ENCODE measurements at regions not wholly inside any gene's neighbourhood (a gene's known extent, or its start where the extent isn't known, plus 50 kb on each side); places are given as distances from the start of the nearest gene placed in this dataset.

- no peak for ATAC-seq
Observed at GRCh38 chr5:112614986-112615385, 122.7 kb upstream of the APC start.

More at GRCh38 chr5:112614986-112615385, 122.7 kb upstream of the APC start:
- H3K27ac Mint-ChIP-seq: no peak overlapping the region
- Histone ChIP-seq H2AFZ (no peak overlapping the region), H3F3A (replicated peaks; ENCODE audit: low read depth) (no peaks in the 10 kb centered on the region), H4K20me1 (replicated peaks; ENCODE audit: insufficient read depth) (no peaks in the 10 kb centered on the region), H3K4me3 (no peak overlapping the region), H3K27me3 (ENCODE audit: insufficient read depth) (no peaks in the 10 kb centered on the region), H3K4me2 (no peak overlapping the region), H3K79me2 (replicated peaks; ENCODE audit: insufficient read depth) (no peaks in the 10 kb centered on the region), H3K9me2 (ENCODE audit: insufficient read depth) (no peaks in the 10 kb centered on the region), H3K36me3 (ENCODE audit: insufficient read depth) (no peaks in the 10 kb centered on the region), H3K4me1 (ENCODE audit: insufficient read depth) (no peaks in the 10 kb centered on the region), H3K27ac (ENCODE audit: low read depth) (no peak overlapping the region)
- DNase-seq (ENCODE audit: low spot score): no peak
- H3K27me3 Mint-ChIP-seq (ENCODE audit: insufficient read depth, low read depth, poor library complexity): no peaks in the 10 kb centered on the region
- TF ChIP-seq REST (IDR thresholded peaks at IDR 0.05; ENCODE audit: unreplicated experiment) (no peak), JUNB (IDR thresholded peaks at IDR 0.05; ENCODE audit: unreplicated experiment) (no peak), NANOG (IDR thresholded peaks at IDR 0.05; ENCODE audit: borderline replicate concordance) (no peak), ZNF114 (CRISPR knock-in tag; IDR thresholded peaks at IDR 0.05) (no peak), POLR2AphosphoS5 (IDR thresholded peaks at IDR 0.05; ENCODE audit: low read depth) (no peak), STAT1 (IDR thresholded peaks at IDR 0.05; ENCODE audit: unreplicated experiment) (no peak), EZH2phosphoT487 (IDR thresholded peaks at IDR 0.05; ENCODE audit: unreplicated experiment) (no peak), CTCF (conservative IDR thresholded peaks at IDR 0.05; ENCODE audit: low read depth in 2 of 2) (no peak), CREB1 (CRISPR knock-in tag; IDR thresholded peaks at IDR 0.05; ENCODE audit: low read depth) (no peak), ETS1 (IDR thresholded peaks at IDR 0.05) (no peak), ZNF331 (CRISPR knock-in tag; IDR thresholded peaks at IDR 0.05; ENCODE audit: low read depth) (no peak), EZH2 (IDR thresholded peaks at IDR 0.05; ENCODE audit: low read depth, unreplicated experiment) (no peak), ZNF462 (CRISPR knock-in tag; IDR thresholded peaks at IDR 0.05) (no peak)
- no peaks in the 10 kb centered on the region for H3K9me3 Mint-ChIP-seq
- no peaks in the 10 kb centered on the region for H3K4me1 Mint-ChIP-seq
- H3K36me3 Mint-ChIP-seq (ENCODE audit: low read depth): no peaks in the 10 kb centered on the region
- no peak overlapping the region for H3K4me3 Mint-ChIP-seq

Data from GM23338 (cell line).